C4-2B (cell line): ENCODE measurements at regions not wholly inside any gene's neighbourhood (a gene's known extent, or its start where the extent isn't known, plus 50 kb on each side); places are given as distances from the start of the nearest gene placed in this dataset.
"Not testable (repeated sequence)": the region's sequence is repeated elsewhere in the genome, so short reads cannot be mapped to it uniquely, and the experiment has no call there.

ENCODE experiments used
- ZFX ChIP-seq: fragments of 450-650 bp; IDR thresholded peaks from 2 replicates; pipeline ENCODE4 v1.6.1; 2017
- TF ChIP-seq, protein P1 (sequence below): fragments of 450-650 bp; conservative IDR thresholded peaks from 2 replicates; pipeline ENCODE4 v1.5.1; 2017; ENCODE audit warnings: mild to moderate bottlenecking

DNA sequence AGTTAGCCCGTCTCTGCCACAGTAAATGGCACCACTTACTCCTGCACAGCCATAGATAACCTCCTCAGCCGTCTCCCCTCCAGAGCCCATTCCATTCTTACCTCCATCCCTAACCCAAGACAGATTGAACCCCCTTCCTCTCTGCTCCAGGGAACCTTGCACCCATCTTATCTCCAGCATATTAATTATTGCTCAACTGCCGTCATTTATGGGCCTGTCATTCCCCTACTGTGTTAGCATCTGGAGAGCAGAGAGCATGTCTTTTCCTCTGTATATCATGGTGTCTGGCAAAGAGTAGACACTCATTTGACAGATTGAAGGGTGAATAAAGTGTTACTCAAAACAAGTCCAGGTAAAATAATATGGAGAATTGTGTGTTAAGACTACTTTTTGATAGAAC is 270.0 kb downstream of the CEP170 start:
- TF ChIP-seq, protein P1, sequence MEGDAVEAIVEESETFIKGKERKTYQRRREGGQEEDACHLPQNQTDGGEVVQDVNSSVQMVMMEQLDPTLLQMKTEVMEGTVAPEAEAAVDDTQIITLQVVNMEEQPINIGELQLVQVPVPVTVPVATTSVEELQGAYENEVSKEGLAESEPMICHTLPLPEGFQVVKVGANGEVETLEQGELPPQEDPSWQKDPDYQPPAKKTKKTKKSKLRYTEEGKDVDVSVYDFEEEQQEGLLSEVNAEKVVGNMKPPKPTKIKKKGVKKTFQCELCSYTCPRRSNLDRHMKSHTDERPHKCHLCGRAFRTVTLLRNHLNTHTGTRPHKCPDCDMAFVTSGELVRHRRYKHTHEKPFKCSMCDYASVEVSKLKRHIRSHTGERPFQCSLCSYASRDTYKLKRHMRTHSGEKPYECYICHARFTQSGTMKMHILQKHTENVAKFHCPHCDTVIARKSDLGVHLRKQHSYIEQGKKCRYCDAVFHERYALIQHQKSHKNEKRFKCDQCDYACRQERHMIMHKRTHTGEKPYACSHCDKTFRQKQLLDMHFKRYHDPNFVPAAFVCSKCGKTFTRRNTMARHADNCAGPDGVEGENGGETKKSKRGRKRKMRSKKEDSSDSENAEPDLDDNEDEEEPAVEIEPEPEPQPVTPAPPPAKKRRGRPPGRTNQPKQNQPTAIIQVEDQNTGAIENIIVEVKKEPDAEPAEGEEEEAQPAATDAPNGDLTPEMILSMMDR = not testable (repeated sequence)
- not testable (repeated sequence) for TF ChIP-seq ZFX
